SK-N-SH (cell line): ENCODE measurements at regions not wholly inside any gene's neighbourhood (a gene's known extent, or its start where the extent isn't known, plus 50 kb on each side); places are given as distances from the start of the nearest gene placed in this dataset.
A peak's percentile ranks its signal among the peaks of the same experiment; 100 is the strongest.

Experiments
- CTCF ChIA-PET: fragments of 300-600, 350-600 bp; formaldehyde crosslinking; extraction: SDS; loops from one replicate; lab custom pipeline; 2021; lab: Yijun Ruan, JAX
- POLR2A ChIA-PET: fragments of 350-600 bp; sonication (Branson Sonifier 250); formaldehyde crosslinking; extraction: SDS; loops from one replicate; lab custom pipeline; 2020; ENCODE audit warnings: antibody characterized with exemption, inconsistent platforms; lab: Yijun Ruan, JAX
- DNase-seq: peaks from one replicate; pipeline ENCODE4 v3.0.0; 2012
- H2AFZ ChIP-seq: fragments of 200-600 bp; sonication (generic); 2 replicates; pipeline ENCODE4 v1.8.1; 2016; ENCODE audit warnings: antibody characterized with exemption, mild to moderate bottlenecking, low read depth
- H3F3A ChIP-seq: fragments of 200-600 bp; sonication (generic); replicated peaks from 2 replicates; pipeline ENCODE3; 2016; ENCODE audit warnings: antibody characterized with exemption, mild to moderate bottlenecking; ENCODE audit not compliant: insufficient read depth
- H3K27ac ChIP-seq, 2 experiments: fragments of 200-500 bp in 1 of 2; fragments of 200-600 bp in 1 of 2; sonication (Bioruptor generic) in 1 of 2; sonication (generic), shearing (Covaris generic) in 1 of 2; 2 replicates each; pipeline versions ENCODE4 v1.5.1 to v1.6.1; 2014 to 2016; ENCODE audit warnings: low read depth in 2 of 2, inconsistent platforms in 1 of 2, low read length in 1 of 2, mild to moderate bottlenecking in 1 of 2, mixed read lengths in 1 of 2
- H3K27me3 ChIP-seq: fragments of 200-600 bp; sonication (generic), shearing (Covaris generic); 2 replicates; pipeline ENCODE4 v1.6.1; 2016; ENCODE audit warnings: mixed run types; ENCODE audit not compliant: insufficient read depth
- H3K36me3 ChIP-seq, 2 experiments: fragments of 200-500 bp in 1 of 2; fragments of 200-600 bp in 1 of 2; sonication (Bioruptor generic) in 1 of 2; sonication (generic) in 1 of 2; replicated peaks in 1 of 2; 2 replicates each; pipeline versions ENCODE3 to v1.5.1; 2014 to 2016; ENCODE audit warnings: low read length in 1 of 2, mild to moderate bottlenecking in 1 of 2; ENCODE audit not compliant: insufficient read depth in 2 of 2, control insufficient read depth in 1 of 2
- H3K4me1 ChIP-seq, 2 experiments: fragments of 200-500 bp in 1 of 2; fragments of 200-600 bp in 1 of 2; sonication (Bioruptor generic) in 1 of 2; sonication (generic), shearing (Covaris generic) in 1 of 2; 2 replicates each; pipeline versions ENCODE4 v1.5.1 to v1.6.1; 2014 to 2016; ENCODE audit warnings: low read depth in 1 of 2, low read length in 1 of 2, mixed run types in 1 of 2; ENCODE audit not compliant: insufficient read depth in 2 of 2, control insufficient read depth in 1 of 2
- H3K4me2 ChIP-seq: fragments of 200-600 bp; sonication (generic), shearing (Covaris generic); 2 replicates; pipeline ENCODE4 v1.6.1; 2017; ENCODE audit warnings: mixed run types
- H3K4me3 ChIP-seq, 2 experiments: fragments of 200-500 bp in 1 of 2; fragments of 200-600 bp in 1 of 2; sonication (Bioruptor generic) in 1 of 2; sonication (generic), shearing (Covaris generic) in 1 of 2; 2 replicates each; pipeline versions ENCODE4 v1.5.1 to v1.8.1; 2014 to 2016; ENCODE audit warnings: low read depth in 2 of 2, inconsistent platforms in 1 of 2, low read length in 1 of 2, mild to moderate bottlenecking in 1 of 2, mixed read lengths in 1 of 2, moderate library complexity in 1 of 2
- H3K79me2 ChIP-seq: fragments of 200-600 bp; sonication (generic); 2 replicates; pipeline ENCODE4 v1.8.1; 2017; ENCODE audit warnings: mild to moderate bottlenecking; ENCODE audit not compliant: insufficient read depth
- H3K9ac ChIP-seq: fragments of 200-600 bp; sonication (generic); 2 replicates; pipeline ENCODE4 v1.6.1; 2017; ENCODE audit warnings: mixed run types
- H3K9me2 ChIP-seq: fragments of 200-600 bp; sonication (generic); 2 replicates; pipeline ENCODE4 v1.6.1; 2017; ENCODE audit warnings: mixed run types
- H3K9me3 ChIP-seq: fragments of 200-600 bp; sonication (generic); 2 replicates; pipeline ENCODE4 v1.6.1; 2017; ENCODE audit warnings: mixed run types, mild to moderate bottlenecking, moderate library complexity
- H4K20me1 ChIP-seq: fragments of 200-600 bp; sonication (generic); 2 replicates; pipeline ENCODE4 v1.6.1; 2017; ENCODE audit warnings: mild to moderate bottlenecking, mixed run types; ENCODE audit not compliant: insufficient read depth
- CHD2 ChIP-seq: fragments of 150-350 bp; IDR thresholded peaks from 2 replicates; pipeline ENCODE4 v1.6.1; 2018; ENCODE audit warnings: low read length; ENCODE audit not compliant: partially characterized antibody
- CTCF ChIP-seq: fragments of 200-600 bp; sonication (generic); IDR thresholded peaks from 2 replicates; pipeline ENCODE4 v1.6.1; 2017; ENCODE audit warnings: antibody characterized with exemption, mild to moderate bottlenecking, moderate library complexity
- EP300 ChIP-seq, 2 experiments: IDR thresholded peaks; 2 replicates each; pipeline versions ENCODE4 v1.4.0 to v1.6.1; 2012; ENCODE audit warnings: borderline replicate concordance in 1 of 2, low read depth in 1 of 2, low read length in 1 of 2
- FOSL2 ChIP-seq: IDR thresholded peaks from 2 replicates; pipeline ENCODE4 v1.4.0; 2012; ENCODE audit warnings: low read depth, mild to moderate bottlenecking, moderate library complexity, borderline replicate concordance
- FOXJ3 ChIP-seq: sonication (generic); formaldehyde crosslinking; IDR thresholded peaks from 2 replicates; pipeline ENCODE4 v1.5.1; 2020; ENCODE audit warnings: mild to moderate bottlenecking, missing genetic modification reagents
- GATA2 ChIP-seq: sonication (generic); formaldehyde crosslinking; IDR thresholded peaks from 2 replicates; pipeline ENCODE4 v1.5.0; 2020; ENCODE audit warnings: mild to moderate bottlenecking, missing genetic modification reagents
- IRF3 ChIP-seq: fragments of 150-350 bp; IDR thresholded peaks from 2 replicates; pipeline ENCODE4 v1.6.1; 2016; ENCODE audit warnings: mild to moderate bottlenecking, low read depth, low read length
- MAX ChIP-seq: IDR thresholded peaks from 2 replicates; pipeline ENCODE4 v1.4.0; 2012; ENCODE audit warnings: low read depth
- MEF2A ChIP-seq: IDR thresholded peaks from 2 replicates; pipeline ENCODE4 v1.4.0; 2012; ENCODE audit warnings: low read depth, borderline replicate concordance
- PBX3 ChIP-seq: IDR thresholded peaks from 2 replicates; pipeline ENCODE4; 2012
- POLR2AphosphoS5 ChIP-seq: IDR thresholded peaks from 2 replicates; pipeline ENCODE4 v1.6.1; 2012; ENCODE audit warnings: low read depth, low read length
- RAD21 ChIP-seq: IDR thresholded peaks from 2 replicates; pipeline ENCODE4 v1.6.1; 2012; ENCODE audit warnings: mild to moderate bottlenecking, low read length
- RCOR1 ChIP-seq: fragments of 150-350 bp; IDR thresholded peaks from 2 replicates; pipeline ENCODE4 v1.6.1; 2017; ENCODE audit warnings: antibody characterized with exemption, low read length
- RFX5 ChIP-seq: IDR thresholded peaks from 2 replicates; pipeline ENCODE4 v1.6.1; 2012; ENCODE audit warnings: mild to moderate bottlenecking, improper control_type of control experiment, low read length
- SIN3A ChIP-seq: IDR thresholded peaks from 2 replicates; pipeline ENCODE4 v1.6.1; 2012; ENCODE audit warnings: low read depth, mild to moderate bottlenecking, low read length, moderate library complexity, borderline replicate concordance
- TCF12 ChIP-seq: IDR thresholded peaks from 2 replicates; pipeline ENCODE4 v1.4.0; 2012
- USF2 ChIP-seq: fragments of 150-350 bp; IDR thresholded peaks from 2 replicates; pipeline ENCODE4 v1.6.1; 2017; ENCODE audit warnings: antibody characterized with exemption, low read length, low read depth, borderline replicate concordance
- YY1 ChIP-seq: IDR thresholded peaks from 2 replicates; pipeline ENCODE4 v1.4.0; 2012; ENCODE audit warnings: low read depth, mild to moderate bottlenecking
- WGBS: methylation state at CpG from one replicate; pipeline ENCODE4 v1.1.6; 2017; ENCODE audit warnings: low lambda C conversion rate; 5-methylcytosine and 5-hydroxymethylcytosine counted together

GRCh38 chr2:21694079-21694878 lies 570.5 kb downstream of the TDRD15 start:
- peak overlapping the region in 1 of 2 experiments; percentile 47; a peak in 2 of 4 replicates for H3K27ac ChIP-seq
- no peaks in the 10 kb centered on the region for H3K79me2 ChIP-seq
- no peak overlapping the region for H3K4me3 ChIP-seq
- peaks cover 0 to 10% of the 10 kb centered on the region in 2 experiments; a peak in 2 of 4 replicates for H3K4me1 ChIP-seq
- no peaks in the 10 kb centered on the region for H3F3A ChIP-seq
- no peaks in the 10 kb centered on the region for H4K20me1 ChIP-seq
- no peak overlapping the region for H3K4me2 ChIP-seq
- 7% methylated on average over 3 of the region's 3 CpGs for WGBS
- H3K9me2 ChIP-seq = no peaks in the 10 kb centered on the region
- H3K36me3 ChIP-seq = no peaks in the 10 kb centered on the region
- no peak overlapping the region for H2AFZ ChIP-seq
- TF ChIP-seq PBX3 (no peak), EP300 (IDR thresholded peaks at IDR 0.05; ENCODE audit: borderline replicate concordance in 1 of 2, low read depth in 1 of 2, low read length in 1 of 2) (peak in 1 of 2 experiments; percentile 30; a peak in 1 of 4 replicates), SIN3A (no peak), POLR2AphosphoS5 (no peak), GATA2 (CRISPR knock-in tag) (peak; percentile 84), CTCF (no peak), TCF12 (no peak; the same call in 1 of the 2 replicates), RCOR1 (peak; percentile 16; the same call in 1 of the 2 replicates), RAD21 (peak; percentile 2; the same call in 1 of the 2 replicates), IRF3 (no peak), YY1 (no peak)
- ChIA-PET POLR2A (no interaction called here), CTCF (interaction anchor here (0.6 to 1.0 kb wide), 4 partner anchors 26 to 520 kb away, joined by 3 to 4 read pairs (median 4); no protein-coding TSS in a partner anchor)
- H3K27me3 ChIP-seq = no peaks in the 10 kb centered on the region
- H3K9me3 ChIP-seq = no peaks in the 10 kb centered on the region; the same call in 1 of the 2 replicates
- peak; percentile 6 for DNase-seq
- H3K9ac ChIP-seq = no peak overlapping the region

GRCh38 chr2:21696900-21697299 lies 573.1 kb downstream of the TDRD15 start:
- WGBS = 40% methylated on average over 4 of the region's 4 CpGs
- CTCF ChIA-PET = interaction anchor here (0.7 to 1.0 kb wide), 3 partner anchors 11 to 34 kb away, joined by 3 to 4 read pairs (median 3); no protein-coding TSS in a partner anchor
- no peak for TF ChIP-seq POLR2AphosphoS5
- no peak for TF ChIP-seq FOXJ3 (CRISPR knock-in tag)
- no peak for TF ChIP-seq GATA2 (CRISPR knock-in tag)
- TF ChIP-seq CHD2 = no peak
- no peak for TF ChIP-seq MEF2A
- no peak for TF ChIP-seq RFX5
- no peak for TF ChIP-seq USF2
- TF ChIP-seq IRF3 = no peak
- no peak for TF ChIP-seq MAX
- no peak for TF ChIP-seq FOSL2

More at GRCh38 chr2:21696900-21697299, 573.1 kb downstream of the TDRD15 start:
- Histone ChIP-seq H3K9me2 (no peaks in the 10 kb centered on the region), H3K27ac (no peak overlapping the region), H2AFZ (no peak overlapping the region), H3K4me3 (no peak overlapping the region), H4K20me1 (no peaks in the 10 kb centered on the region), H3K36me3 (no peaks in the 10 kb centered on the region), H3K9ac (no peak overlapping the region), H3K4me1 (peaks cover 0 to 10% of the 10 kb centered on the region in 2 experiments; a peak in 2 of 4 replicates), H3K27me3 (no peaks in the 10 kb centered on the region), H3K9me3 (no peaks in the 10 kb centered on the region; the same call in 1 of the 2 replicates), H3K4me2 (no peak overlapping the region), H3F3A (no peaks in the 10 kb centered on the region), H3K79me2 (no peaks in the 10 kb centered on the region)
- POLR2A ChIA-PET = no interaction called here
- no peak for DNase-seq
